GM21447 (cell line): ENCODE measurements at regions not wholly inside any gene's neighbourhood (a gene's known extent, or its start where the extent isn't known, plus 50 kb on each side); places are given as distances from the start of the nearest gene placed in this dataset.

ENCODE experiments used
- ATAC-seq: cut with Tn5 transposase; IDR thresholded peaks from one replicate; pipeline ENCODE4 v1.9.1; 2021; ENCODE audit not compliant: unreplicated experiment

GRCh38 chr6:1066449-1067090 lies 245.3 kb upstream of the FOXQ1 start:
- ATAC-seq: no peak

DNA sequence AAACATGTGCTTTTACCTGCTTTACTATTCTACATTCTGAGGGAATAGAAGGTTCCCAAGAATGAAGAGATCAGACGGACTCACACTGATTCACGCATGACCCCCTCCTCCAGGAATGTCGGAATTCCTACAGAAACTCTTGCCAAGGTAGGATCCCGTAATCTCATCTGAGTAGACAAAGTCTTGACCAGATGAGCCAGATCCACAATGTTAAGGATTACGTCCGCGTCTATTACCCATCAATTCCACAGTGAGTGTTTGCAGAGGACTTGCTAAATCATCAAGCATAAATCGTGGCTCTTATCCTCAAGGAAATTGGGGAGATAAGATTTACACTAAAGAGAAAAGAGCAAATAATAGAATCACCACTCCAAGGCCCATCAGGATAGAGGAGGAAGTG lies 245.9 kb upstream of the FOXQ1 start:
- no peak for ATAC-seq

- ATAC-seq: no peak
These were observed 248.1 kb upstream of the FOXQ1 start for GRCh38 chr6:1063671-1064355.

GRCh38 chr6:1062786-1063545 lies 248.9 kb upstream of the FOXQ1 start:
- no peak for ATAC-seq

- no peak for ATAC-seq
These were observed 252.3 kb upstream of the FOXQ1 start for GRCh38 chr6:1059596-1059995.

- no peak for ATAC-seq
These were observed 254.3 kb upstream of the FOXQ1 start for GRCh38 chr6:1057490-1058135.

DNA sequence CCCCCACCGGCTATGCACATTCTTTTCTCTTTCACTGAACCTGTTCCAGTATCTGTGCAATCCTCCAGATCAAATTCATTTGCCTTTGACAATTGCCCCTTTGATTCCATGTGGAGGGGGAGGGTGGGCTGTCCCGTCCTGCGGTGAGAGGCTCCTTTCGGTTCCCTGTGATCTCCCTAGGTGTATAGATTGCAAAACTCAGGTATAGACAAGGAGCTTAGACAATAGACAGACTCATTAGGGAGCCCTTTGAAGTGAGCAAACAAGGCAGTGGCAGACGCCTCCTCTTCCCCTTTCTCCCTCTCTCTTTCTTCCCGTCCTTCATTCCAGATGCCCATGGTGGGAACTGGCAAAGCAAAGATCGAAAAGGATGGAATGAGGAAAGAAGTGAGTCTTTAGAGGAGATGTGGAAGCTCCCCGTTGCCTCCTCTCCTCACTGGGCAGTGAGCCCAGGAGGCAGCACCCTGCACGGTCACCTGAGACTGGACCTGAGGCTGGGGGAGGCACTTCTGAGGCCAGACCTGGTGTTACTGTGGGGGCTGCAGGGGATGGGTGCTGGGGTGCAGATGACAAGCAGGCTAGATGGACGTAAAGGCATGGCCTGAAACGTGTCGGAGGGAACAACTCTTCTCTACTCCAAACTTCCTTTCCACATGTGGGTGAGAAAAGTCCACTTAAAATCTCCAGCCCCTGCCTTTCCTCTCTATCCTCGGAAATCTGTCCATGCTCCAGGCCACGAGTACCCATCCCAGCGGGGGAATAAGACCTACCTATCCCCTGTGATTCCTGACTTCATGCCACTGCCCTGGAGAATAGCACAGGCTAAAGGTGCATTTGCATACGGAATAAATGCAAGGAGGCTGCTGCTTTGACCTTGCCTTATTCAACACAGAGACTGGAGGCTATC lies 256.6 kb upstream of the FOXQ1 start:
- no peak for ATAC-seq

DNA sequence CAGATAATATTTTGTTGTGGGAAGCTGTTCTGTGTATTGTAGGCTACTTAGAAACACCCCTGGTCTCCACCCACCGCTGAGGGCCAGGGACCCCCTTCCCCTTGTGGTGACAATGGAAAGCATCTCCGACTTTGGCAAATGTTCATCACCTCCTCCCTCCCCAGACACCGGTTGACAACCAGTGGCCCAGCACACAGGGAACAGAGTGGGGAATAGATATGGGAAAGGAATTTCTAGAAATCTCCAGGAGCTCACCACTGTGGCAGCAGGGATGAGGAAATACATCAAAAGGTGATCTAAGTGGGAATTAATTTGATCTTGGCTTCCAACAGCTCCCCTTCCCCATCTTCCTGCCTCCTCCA lies 257.3 kb upstream of the FOXQ1 start:
- no peak for ATAC-seq

- ATAC-seq: no peak
These were observed 258.3 kb upstream of the FOXQ1 start for GRCh38 chr6:1053586-1053985.

GRCh38 chr6:1052262-1052661 lies 259.6 kb upstream of the FOXQ1 start:
- ATAC-seq: no peak

- ATAC-seq: no peak
These were observed 262.0 kb upstream of the FOXQ1 start for GRCh38 chr6:1049900-1050299.

DNA sequence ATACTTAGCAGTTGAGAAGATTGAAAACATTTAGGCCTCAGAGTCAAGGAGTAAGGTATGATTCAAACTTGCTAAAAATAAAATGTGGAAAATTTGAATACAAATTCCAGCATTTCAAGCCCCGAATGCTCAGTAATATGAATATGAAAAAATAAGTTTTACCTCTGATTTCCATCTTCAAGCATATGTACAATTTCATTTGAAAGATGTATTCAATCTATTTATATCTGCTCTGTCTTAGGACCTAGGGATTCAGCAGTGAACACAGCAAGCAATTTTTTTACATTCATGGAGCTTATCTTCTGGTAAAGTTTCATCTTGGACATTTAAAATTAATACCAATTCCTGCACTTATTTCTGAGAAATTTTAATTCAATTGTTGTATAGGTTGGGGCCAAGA lies 262.7 kb upstream of the FOXQ1 start:
- ATAC-seq: no peak

DNA sequence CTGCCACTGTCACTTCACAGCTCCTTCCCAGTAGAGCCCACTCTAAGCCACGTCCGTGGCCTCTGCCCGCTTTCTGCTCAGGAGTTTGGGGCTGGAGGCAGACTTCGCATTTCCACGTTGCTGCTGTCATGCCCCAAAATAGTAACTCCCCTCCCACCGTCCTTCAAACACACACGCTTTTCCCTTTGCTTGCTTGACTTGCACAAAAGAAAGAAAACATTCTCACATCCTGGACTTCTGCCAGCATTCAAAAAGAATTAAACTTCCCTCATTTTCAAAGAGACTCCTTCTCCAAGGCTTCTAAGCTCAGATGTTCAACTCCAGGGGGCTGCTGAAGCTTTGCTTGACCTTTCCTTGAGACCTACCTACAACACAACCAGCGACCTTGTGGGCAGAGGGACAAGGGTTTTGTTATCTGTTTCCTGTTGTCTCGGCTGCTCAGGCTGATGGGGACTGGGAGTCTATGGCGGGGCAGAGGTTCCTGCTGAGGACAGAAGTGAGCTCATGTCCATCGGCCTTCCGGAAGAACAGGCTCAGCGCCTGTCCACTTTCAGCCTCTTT lies 263.8 kb upstream of the FOXQ1 start:
- ATAC-seq: no peak

GRCh38 chr6:1045239-1045638 lies 266.7 kb upstream of the FOXQ1 start:
- no peak for ATAC-seq

- no peak for ATAC-seq
These were observed 267.7 kb upstream of the FOXQ1 start for GRCh38 chr6:1044040-1044836.

DNA sequence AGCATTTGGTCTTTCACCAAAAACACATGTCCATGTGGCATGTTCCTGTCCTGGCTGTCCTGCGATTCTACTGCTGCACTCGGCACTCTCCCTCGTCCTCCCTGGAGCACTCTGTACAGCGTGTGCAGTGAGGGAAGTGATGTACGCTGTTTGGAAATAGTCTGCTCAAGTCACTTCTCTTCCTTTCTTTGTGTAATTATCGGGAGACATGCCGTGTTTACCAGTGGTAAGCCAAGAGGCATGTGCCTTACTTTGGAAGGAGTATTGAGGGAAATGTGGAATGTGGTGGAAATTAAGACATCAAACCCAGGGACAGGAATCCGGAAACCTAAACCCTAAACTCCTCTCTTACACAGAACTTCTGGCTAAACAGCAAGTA lies 268.5 kb upstream of the FOXQ1 start:
- no peak for ATAC-seq

DNA sequence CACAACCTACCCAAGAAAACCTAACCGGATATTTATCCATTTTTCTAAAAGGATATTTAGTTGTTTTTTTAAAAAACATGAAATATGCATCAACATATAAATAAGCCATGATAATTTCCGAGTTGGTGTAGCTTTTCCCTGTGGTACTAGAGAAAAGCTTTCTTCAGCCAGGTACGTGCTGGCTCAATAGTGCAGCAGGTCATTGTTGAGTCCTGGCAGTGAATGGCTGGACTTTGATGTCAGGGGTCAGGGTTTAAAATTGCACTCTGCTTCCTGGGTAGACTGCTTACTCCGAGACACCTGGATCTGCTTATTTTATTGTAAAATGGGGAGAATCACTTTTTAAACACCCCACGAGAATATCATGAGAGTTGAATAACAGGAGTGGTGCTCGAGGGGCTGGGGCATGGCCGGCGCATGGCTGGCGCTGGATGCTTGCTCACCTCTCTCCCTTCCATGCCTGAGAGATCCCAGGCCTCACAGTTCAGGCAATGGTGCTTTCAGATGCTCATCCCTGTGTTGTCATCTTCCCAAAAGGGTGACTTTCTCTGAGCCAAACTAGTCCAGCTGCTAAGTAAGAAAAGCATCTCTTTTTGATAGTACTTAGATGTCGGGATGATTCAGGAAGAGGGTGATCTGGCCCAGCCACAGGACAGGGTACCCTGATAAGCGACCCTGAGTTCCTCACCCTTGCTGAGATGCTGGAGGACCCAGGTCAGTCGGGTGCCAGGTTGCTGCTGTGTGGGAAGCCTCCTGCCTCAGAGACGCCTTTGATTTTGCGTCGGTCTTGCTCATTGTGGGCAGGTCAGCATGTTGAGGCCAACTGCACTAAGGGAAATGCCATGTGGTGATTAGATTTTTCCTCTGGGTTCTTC lies 269.1 kb upstream of the FOXQ1 start:
- no peak for ATAC-seq

DNA sequence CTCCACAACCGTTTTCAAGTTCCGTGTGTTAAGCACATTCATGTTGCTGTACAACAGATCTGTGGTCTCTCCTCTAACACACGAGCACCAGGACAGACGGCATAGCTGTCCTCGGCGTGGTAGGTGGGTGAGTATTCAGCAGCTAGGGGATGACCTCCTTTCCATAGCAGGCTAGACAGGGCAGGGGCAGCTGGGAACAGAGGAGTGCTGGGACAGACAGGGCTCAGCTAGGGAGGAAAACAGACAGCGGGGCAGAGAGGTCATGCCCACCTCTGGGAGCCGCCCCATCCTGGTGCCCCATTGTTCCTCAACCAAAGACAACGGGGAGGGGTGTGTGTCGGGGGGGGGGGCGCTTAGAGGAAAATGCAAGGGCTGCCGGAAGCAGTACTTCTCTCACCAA lies 271.5 kb upstream of the FOXQ1 start:
- ATAC-seq: no peak

GRCh38 chr6:1039746-1040145 lies 272.2 kb upstream of the FOXQ1 start:
- ATAC-seq: no peak
